ENCODE measurements at regions not wholly inside any gene's neighbourhood (a gene's known extent, or its start where the extent isn't known, plus 50 kb on each side); places are given as distances from the start of the nearest gene placed in this dataset.

DNA sequence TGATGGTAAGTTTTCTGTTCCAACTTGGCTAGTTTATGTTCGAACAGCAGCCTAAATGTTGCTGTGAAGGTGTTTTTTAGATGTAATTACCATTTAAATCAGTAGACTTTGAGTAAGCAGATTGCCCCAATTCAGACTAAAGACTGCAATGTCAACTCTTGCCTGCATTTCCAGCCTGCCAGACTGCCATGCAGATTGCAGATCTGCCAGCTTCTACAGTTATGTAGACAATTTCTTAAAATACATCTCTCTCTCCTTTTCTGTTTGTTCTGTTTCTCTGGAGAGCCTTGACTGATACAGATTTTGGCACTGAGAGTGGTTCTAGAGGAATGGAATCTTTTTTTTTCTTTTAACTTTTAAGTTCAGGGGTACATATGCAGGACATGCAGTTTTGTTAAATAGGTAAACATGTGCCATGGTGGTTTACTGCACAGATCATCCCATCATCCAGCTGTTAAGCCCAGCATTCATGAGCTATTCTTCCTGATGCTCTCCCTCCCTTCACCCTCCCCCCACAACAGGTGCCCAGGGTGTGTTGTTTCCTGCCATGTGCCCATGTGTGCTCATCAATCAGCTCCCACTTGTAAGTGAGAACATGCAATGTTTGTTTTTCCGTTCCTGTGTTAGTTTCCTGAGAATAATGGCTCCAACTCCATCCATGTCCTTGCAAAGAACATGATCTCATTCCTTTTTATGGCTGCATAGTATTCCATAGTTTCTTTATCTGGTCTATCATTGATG, 227.8 kb downstream of the CPE start:
- TF ChIP-seq, protein P1, sequence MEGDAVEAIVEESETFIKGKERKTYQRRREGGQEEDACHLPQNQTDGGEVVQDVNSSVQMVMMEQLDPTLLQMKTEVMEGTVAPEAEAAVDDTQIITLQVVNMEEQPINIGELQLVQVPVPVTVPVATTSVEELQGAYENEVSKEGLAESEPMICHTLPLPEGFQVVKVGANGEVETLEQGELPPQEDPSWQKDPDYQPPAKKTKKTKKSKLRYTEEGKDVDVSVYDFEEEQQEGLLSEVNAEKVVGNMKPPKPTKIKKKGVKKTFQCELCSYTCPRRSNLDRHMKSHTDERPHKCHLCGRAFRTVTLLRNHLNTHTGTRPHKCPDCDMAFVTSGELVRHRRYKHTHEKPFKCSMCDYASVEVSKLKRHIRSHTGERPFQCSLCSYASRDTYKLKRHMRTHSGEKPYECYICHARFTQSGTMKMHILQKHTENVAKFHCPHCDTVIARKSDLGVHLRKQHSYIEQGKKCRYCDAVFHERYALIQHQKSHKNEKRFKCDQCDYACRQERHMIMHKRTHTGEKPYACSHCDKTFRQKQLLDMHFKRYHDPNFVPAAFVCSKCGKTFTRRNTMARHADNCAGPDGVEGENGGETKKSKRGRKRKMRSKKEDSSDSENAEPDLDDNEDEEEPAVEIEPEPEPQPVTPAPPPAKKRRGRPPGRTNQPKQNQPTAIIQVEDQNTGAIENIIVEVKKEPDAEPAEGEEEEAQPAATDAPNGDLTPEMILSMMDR (conservative IDR thresholded peaks at IDR 0.05), result no peak
- TF ChIP-seq ZFX (IDR thresholded peaks at IDR 0.05), result no peak
